Endothelial cell of umbilical vein (primary cell): ENCODE measurements at regions not wholly inside any gene's neighbourhood (a gene's known extent, or its start where the extent isn't known, plus 50 kb on each side); places are given as distances from the start of the nearest gene placed in this dataset.

ENCODE experiments used
- BruUV-seq: library from RNA; stranded (reverse); fragments of 400-500 nt; replicated peaks from 2 replicates; lab custom pipeline; 2021; lab: Mats Ljungman, UMichigan
- CTCF ChIA-PET: fragments of 300-600, 350-600 bp; sonication (Branson Sonifier 250); formaldehyde crosslinking; loops from one replicate; lab custom pipeline; 2021; ENCODE audit warnings: antibody characterized with exemption, inconsistent platforms; lab: Charles Lee
- POLR2A ChIA-PET: fragments of 300-600, 350-600 bp; sonication (Branson Sonifier 250); formaldehyde crosslinking; loops from one replicate; lab custom pipeline; 2021; ENCODE audit warnings: antibody characterized with exemption, inconsistent platforms; lab: Charles Lee
- DNase-seq: peaks from one replicate; pipeline ENCODE4 v3.0.0-alpha.2; 2011; ENCODE audit warnings: low read depth, low spot score
- FAIRE-seq: peaks from 2 replicates; lab custom pipeline; 2011; peaks lifted over from hg19 to GRCh38; lab: Jason Lieb, UNC
- H2AFZ ChIP-seq: 2 replicates; pipeline ENCODE4 v1.6.0; 2012; ENCODE audit warnings: low read depth, low read length, control low read depth, inconsistent platforms
- H3K27ac ChIP-seq: 2 replicates; pipeline ENCODE4 v1.5.1; 2011; ENCODE audit warnings: low read depth, mild to moderate bottlenecking, control low read depth, low read length, moderate library complexity; ENCODE audit not compliant: insufficient read depth
- H3K27me3 ChIP-seq, 2 experiments: 2 replicates each; pipeline versions ENCODE4 v1.6.0 to v1.6.1; 2011; ENCODE audit warnings: low read length in 2 of 2, mixed read lengths in 1 of 2; ENCODE audit not compliant: control insufficient read depth in 2 of 2, insufficient read depth in 2 of 2
- H3K36me3 ChIP-seq, 2 experiments: 2 replicates in 1 of 2; 3 replicates in 1 of 2; pipeline ENCODE4 v1.5.1; 2011; ENCODE audit warnings: low read length in 2 of 2, mild to moderate bottlenecking in 1 of 2, moderate library complexity in 1 of 2; ENCODE audit not compliant: control insufficient read depth in 2 of 2, insufficient read depth in 2 of 2; ENCODE audit errors: extremely low read depth in 1 of 2
- H3K4me1 ChIP-seq: 3 replicates; pipeline ENCODE4 v1.5.1; 2011; ENCODE audit warnings: mild to moderate bottlenecking, low read length; ENCODE audit not compliant: control insufficient read depth, insufficient read depth; ENCODE audit errors: extremely low read depth
- H3K4me2 ChIP-seq: 2 replicates; pipeline ENCODE4 v1.6.1; 2011; ENCODE audit warnings: low read length, control low read depth, mixed read lengths; ENCODE audit not compliant: insufficient read depth
- H3K4me3 ChIP-seq, 3 experiments: fragments of 200-600 bp in 1 of 3; sonication (generic), shearing (Covaris generic) in 1 of 3; replicated peaks in 1 of 3; 2 replicates each; pipeline ENCODE4 v1.5.1; 2011 to 2016; ENCODE audit warnings: control low read depth in 3 of 3, low read length in 3 of 3, mild to moderate bottlenecking in 2 of 3, inconsistent platforms in 1 of 3, low read depth in 1 of 3, moderate library complexity in 1 of 3; ENCODE audit not compliant: insufficient read depth in 1 of 3
- H3K79me2 ChIP-seq: 2 replicates; pipeline ENCODE4 v1.6.0; 2012; ENCODE audit warnings: low read length, inconsistent platforms; ENCODE audit not compliant: control insufficient read depth, insufficient read depth
- H3K9ac ChIP-seq: replicated peaks from 2 replicates; pipeline ENCODE3; 2011; ENCODE audit warnings: low read length, control low read depth; ENCODE audit not compliant: insufficient read depth; ENCODE audit errors: extremely low read depth
- H3K9me1 ChIP-seq: replicated peaks from 3 replicates; pipeline ENCODE4 v1.6.0; 2011; ENCODE audit warnings: mild to moderate bottlenecking, low read length; ENCODE audit not compliant: control insufficient read depth, insufficient read depth; ENCODE audit errors: extremely low read depth
- H3K9me3 ChIP-seq: replicated peaks from 2 replicates; pipeline ENCODE4 v1.5.1; 2012; ENCODE audit warnings: low read length, inconsistent platforms; ENCODE audit not compliant: control insufficient read depth, insufficient read depth
- H4K20me1 ChIP-seq: replicated peaks from 2 replicates; pipeline ENCODE3; 2011; ENCODE audit warnings: mild to moderate bottlenecking, low read length; ENCODE audit not compliant: control insufficient read depth, insufficient read depth; ENCODE audit errors: extremely low read depth
- EZH2 ChIP-seq: IDR thresholded peaks from 2 replicates; pipeline ENCODE4 v1.6.1; 2012; ENCODE audit warnings: borderline replicate concordance, low read depth, mild to moderate bottlenecking, moderate library complexity, low read length, inconsistent platforms; ENCODE audit not compliant: severe bottlenecking
- FOS ChIP-seq: IDR thresholded peaks from 2 replicates; pipeline ENCODE4 v1.6.1; 2011; ENCODE audit warnings: mild to moderate bottlenecking, low read length, moderate library complexity, borderline replicate concordance; ENCODE audit not compliant: insufficient read depth
- GATA2 ChIP-seq: IDR thresholded peaks from 2 replicates; pipeline ENCODE4 v1.7.0; 2011; ENCODE audit warnings: low read depth, mild to moderate bottlenecking, moderate library complexity, mixed read lengths, low read length; ENCODE audit not compliant: insufficient read length, insufficient read depth
- JUN ChIP-seq: IDR thresholded peaks from 2 replicates; pipeline ENCODE4 v1.6.1; 2011; ENCODE audit warnings: borderline replicate concordance, low read depth; ENCODE audit not compliant: insufficient read length, insufficient read depth
- MYC ChIP-seq: IDR thresholded peaks from one replicate; pipeline ENCODE4 v1.6.1; 2011; ENCODE audit warnings: mild to moderate bottlenecking, low read depth, low read length
- POLR2A ChIP-seq: IDR thresholded peaks from 2 replicates; pipeline ENCODE4 v1.6.1; 2012; ENCODE audit warnings: low read depth, mild to moderate bottlenecking, control low read depth, low read length
- POLR2AphosphoS5 ChIP-seq: IDR thresholded peaks from 2 replicates; pipeline ENCODE4 v1.6.1; 2012; ENCODE audit warnings: low read depth, mild to moderate bottlenecking, control low read depth, low read length, moderate library complexity; ENCODE audit not compliant: insufficient read depth
- dilution Hi-C: fragments of 300-500 bp; cut with MboI; formaldehyde crosslinking; loops from one replicate; pipeline ENCODE4 v1.15.0; 2019; ENCODE audit warnings: low sequenced_read_pairs; ENCODE audit not compliant: extremely low pct_ligation_motif_present
- intact Hi-C: fragments of 100-400 bp; cut with micrococcal nuclease; formaldehyde crosslinking; loops from one replicate; pipeline ENCODE4 v1.10.0; 2022
- TF ChIP-seq, protein P1 (sequence below): IDR thresholded peaks from 2 replicates; pipeline ENCODE4 v1.6.1; 2011; ENCODE audit not compliant: insufficient read depth, insufficient read length
- TF ChIP-seq, protein P2 (sequence below), 2 donors: IDR thresholded peaks; 1 replicate in 1 of 2; 2 replicates in 1 of 2; pipeline ENCODE4 v1.5.1; 2011; ENCODE audit warnings: low read length in 2 of 2, mild to moderate bottlenecking in 2 of 2, moderate library complexity in 2 of 2, control low read depth in 1 of 2, inconsistent platforms in 1 of 2, low read depth in 1 of 2; ENCODE audit not compliant: insufficient read depth in 1 of 2; ENCODE audit errors: extremely low read depth in 1 of 2

DNA sequence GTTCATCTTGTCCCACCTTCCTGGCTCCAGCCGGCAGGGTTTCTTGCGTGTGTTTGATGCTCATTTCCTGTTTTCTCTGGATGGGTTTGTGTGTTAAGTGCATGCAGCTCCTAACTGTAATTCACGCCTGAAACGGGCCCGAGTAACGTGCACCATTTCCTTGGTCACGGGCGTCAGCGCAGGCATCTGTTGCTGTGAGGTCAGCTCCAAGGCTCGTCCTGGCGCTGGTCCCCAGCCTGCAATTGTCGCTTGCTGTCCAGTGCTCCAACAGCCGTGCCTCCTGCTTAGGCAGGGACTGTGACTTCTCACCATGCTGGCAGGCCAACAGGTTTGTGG lies 201.1 kb downstream of the GLRX3 start:
- H3K36me3 ChIP-seq, result no peaks in the 10 kb centered on the region
- H2AFZ ChIP-seq, result no peak overlapping the region
- ChIA-PET POLR2A (no interaction called here), CTCF (no interaction called here)
- FAIRE-seq (no peak), DNase-seq (no peak)
- H3K9ac ChIP-seq, result no peak overlapping the region
- no peaks in the 10 kb centered on the region for H3K4me1 ChIP-seq
- no peaks in the 10 kb centered on the region for H4K20me1 ChIP-seq
- H3K79me2 ChIP-seq, result no peaks in the 10 kb centered on the region
- no peaks in the 10 kb centered on the region for H3K9me1 ChIP-seq
- peaks cover 2% of the 10 kb centered on the region for H3K9me3 ChIP-seq
- no peak overlapping the region for H3K4me2 ChIP-seq
- dilution Hi-C loops (no loop called here), intact Hi-C loops (no loop called here)
- no peak overlapping the region for H3K4me3 ChIP-seq
- BruUV-seq, result no TSS peak
- TF ChIP-seq POLR2A, result no peak
- TF ChIP-seq, protein P1, sequence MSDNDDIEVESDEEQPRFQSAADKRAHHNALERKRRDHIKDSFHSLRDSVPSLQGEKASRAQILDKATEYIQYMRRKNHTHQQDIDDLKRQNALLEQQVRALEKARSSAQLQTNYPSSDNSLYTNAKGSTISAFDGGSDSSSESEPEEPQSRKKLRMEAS, result no peak
- TF ChIP-seq MYC, result no peak
- no peak for TF ChIP-seq POLR2AphosphoS5
- TF ChIP-seq FOS, result no peak
- TF ChIP-seq JUN, result no peak
- TF ChIP-seq, protein P2, sequence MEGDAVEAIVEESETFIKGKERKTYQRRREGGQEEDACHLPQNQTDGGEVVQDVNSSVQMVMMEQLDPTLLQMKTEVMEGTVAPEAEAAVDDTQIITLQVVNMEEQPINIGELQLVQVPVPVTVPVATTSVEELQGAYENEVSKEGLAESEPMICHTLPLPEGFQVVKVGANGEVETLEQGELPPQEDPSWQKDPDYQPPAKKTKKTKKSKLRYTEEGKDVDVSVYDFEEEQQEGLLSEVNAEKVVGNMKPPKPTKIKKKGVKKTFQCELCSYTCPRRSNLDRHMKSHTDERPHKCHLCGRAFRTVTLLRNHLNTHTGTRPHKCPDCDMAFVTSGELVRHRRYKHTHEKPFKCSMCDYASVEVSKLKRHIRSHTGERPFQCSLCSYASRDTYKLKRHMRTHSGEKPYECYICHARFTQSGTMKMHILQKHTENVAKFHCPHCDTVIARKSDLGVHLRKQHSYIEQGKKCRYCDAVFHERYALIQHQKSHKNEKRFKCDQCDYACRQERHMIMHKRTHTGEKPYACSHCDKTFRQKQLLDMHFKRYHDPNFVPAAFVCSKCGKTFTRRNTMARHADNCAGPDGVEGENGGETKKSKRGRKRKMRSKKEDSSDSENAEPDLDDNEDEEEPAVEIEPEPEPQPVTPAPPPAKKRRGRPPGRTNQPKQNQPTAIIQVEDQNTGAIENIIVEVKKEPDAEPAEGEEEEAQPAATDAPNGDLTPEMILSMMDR (IDR thresholded peaks at IDR 0.05; ENCODE audit: extremely low read depth in 1 of 2, insufficient read depth in 1 of 2, low read depth in 1 of 2, low read length in 2 of 2), result no peak
- TF ChIP-seq GATA2, result no peak
- TF ChIP-seq EZH2, result no peak
- no peak overlapping the region for H3K27ac ChIP-seq
- no peaks in the 10 kb centered on the region for H3K27me3 ChIP-seq
